ENCODE measurements at regions not wholly inside any gene's neighbourhood (a gene's known extent, or its start where the extent isn't known, plus 50 kb on each side); places are given as distances from the start of the nearest gene placed in this dataset.

GRCh38 chrX:115949900-115950822 lies 220.4 kb upstream of the AGTR2 start:
- peaks cover 5% of the 10 kb centered on the region for H3K9me3 Mint-ChIP-seq (ENCODE audit: low read depth)
- peaks cover 24% of the 10 kb centered on the region for H3K36me3 Mint-ChIP-seq (ENCODE audit: insufficient read depth)
- DNase-seq (ENCODE audit: low spot score, unreplicated experiment): no peak
- no peak for TF ChIP-seq CTCF (IDR thresholded peaks at IDR 0.05; ENCODE audit: unreplicated experiment)
- no peak overlapping the region for H3K4me3 Mint-ChIP-seq (ENCODE audit: low read depth)
- no peaks in the 10 kb centered on the region for H3K4me1 Mint-ChIP-seq (ENCODE audit: low read depth)
- H3K27me3 Mint-ChIP-seq: no peaks in the 10 kb centered on the region
- H3K27ac Mint-ChIP-seq: no peak overlapping the region

GRCh38 chrX:115952417-115953092 lies 218.0 kb upstream of the AGTR2 start:
- Mint-ChIP-seq H3K36me3 (ENCODE audit: insufficient read depth) (peaks cover 16% of the 10 kb centered on the region), H3K4me3 (ENCODE audit: low read depth) (no peak overlapping the region), H3K27ac (no peak overlapping the region), H3K9me3 (ENCODE audit: low read depth) (peaks cover 5% of the 10 kb centered on the region), H3K27me3 (no peaks in the 10 kb centered on the region), H3K4me1 (ENCODE audit: low read depth) (peaks cover 3% of the 10 kb centered on the region)
- DNase-seq (ENCODE audit: low spot score, unreplicated experiment): no peak
- no peak for TF ChIP-seq CTCF (IDR thresholded peaks at IDR 0.05; ENCODE audit: unreplicated experiment)

DNA sequence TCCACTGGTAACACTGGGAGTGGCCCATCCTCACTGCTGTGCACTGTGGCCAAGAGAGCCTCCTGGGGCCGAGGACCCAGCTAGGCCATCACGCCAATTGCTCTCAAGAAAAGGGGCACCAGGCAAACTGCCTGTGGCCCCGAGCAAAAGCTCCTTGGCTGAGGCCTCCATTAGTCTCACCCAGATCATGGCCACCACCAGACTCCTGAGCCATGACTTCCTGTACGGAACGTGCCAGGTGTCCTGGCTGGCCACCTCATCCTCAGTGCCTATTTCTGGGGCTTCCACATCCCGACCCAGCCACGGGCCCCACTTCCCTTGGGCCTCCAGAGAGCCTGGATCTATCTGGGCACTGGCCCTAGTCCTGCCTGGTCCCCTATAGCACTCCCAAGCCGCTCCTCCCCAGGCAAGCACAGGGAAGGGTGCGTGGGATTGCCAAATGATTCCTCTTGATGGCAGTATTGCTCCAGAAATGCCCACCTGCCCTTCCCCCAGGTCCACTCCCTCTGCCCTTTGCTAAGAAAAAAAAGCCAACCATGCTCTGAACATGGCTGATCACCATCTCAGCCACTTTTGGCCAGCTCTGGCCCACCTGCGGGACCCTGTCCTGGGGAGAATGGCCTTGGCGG lies 212.6 kb upstream of the AGTR2 start:
- H3K9me3 Mint-ChIP-seq (ENCODE audit: low read depth): peaks cover 24% of the 10 kb centered on the region
- peak; percentile 30 for TF ChIP-seq CTCF (IDR thresholded peaks at IDR 0.05; ENCODE audit: unreplicated experiment)
- no peaks in the 10 kb centered on the region for H3K27me3 Mint-ChIP-seq
- peaks cover 7% of the 10 kb centered on the region for H3K4me1 Mint-ChIP-seq (ENCODE audit: low read depth)
- no peak for DNase-seq (ENCODE audit: low spot score, unreplicated experiment)
- H3K36me3 Mint-ChIP-seq (ENCODE audit: insufficient read depth): peaks cover 23% of the 10 kb centered on the region
- peak overlapping the region; percentile 29 for H3K27ac Mint-ChIP-seq
- no peak overlapping the region for H3K4me3 Mint-ChIP-seq (ENCODE audit: low read depth)

DNA sequence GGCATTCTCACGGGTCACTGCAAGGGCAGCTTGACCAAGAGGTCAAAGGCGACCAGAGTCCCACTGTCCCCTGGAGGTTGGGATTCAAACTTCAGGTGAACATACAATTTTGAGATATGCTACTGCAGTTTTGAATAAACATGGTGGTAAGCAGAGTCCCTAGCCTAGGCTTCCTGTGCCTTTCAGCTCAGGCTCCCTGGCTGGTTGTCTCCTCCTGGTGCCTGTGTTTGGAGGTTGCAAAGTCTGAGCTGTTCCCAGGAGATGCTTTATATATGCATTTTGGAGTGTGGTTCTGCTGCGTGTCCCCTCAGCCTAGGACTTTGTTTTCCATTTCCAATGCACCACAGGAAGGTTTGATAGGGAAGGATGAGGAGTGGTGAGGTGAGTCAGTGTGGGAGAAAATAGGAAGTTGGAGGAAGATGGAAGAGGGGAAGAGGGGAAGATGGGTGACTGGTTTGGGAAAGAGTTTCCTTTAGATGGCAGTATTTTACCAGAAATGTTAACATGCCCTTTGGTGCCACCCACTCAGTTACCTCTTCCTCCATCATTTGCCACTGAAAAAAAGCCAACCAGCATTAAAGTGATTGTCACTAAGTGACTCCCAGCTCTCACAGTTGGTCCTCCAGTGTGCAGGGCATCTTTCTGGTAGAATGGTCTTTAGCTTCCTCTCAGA lies 211.7 kb upstream of the AGTR2 start:
- Mint-ChIP-seq H3K36me3 (ENCODE audit: insufficient read depth) (peaks cover 24% of the 10 kb centered on the region), H3K4me3 (ENCODE audit: low read depth) (no peak overlapping the region), H3K9me3 (ENCODE audit: low read depth) (peaks cover 32% of the 10 kb centered on the region), H3K27me3 (no peaks in the 10 kb centered on the region), H3K27ac (no peak overlapping the region), H3K4me1 (ENCODE audit: low read depth) (peaks cover 7% of the 10 kb centered on the region)
- no peak for TF ChIP-seq CTCF (IDR thresholded peaks at IDR 0.05; ENCODE audit: unreplicated experiment)
- no peak for DNase-seq (ENCODE audit: low spot score, unreplicated experiment)

Measured in progenitor cell of endocrine pancreas (in vitro differentiated cells).